ENCODE measurements at regions not wholly inside any gene's neighbourhood (a gene's known extent, or its start where the extent isn't known, plus 50 kb on each side); places are given as distances from the start of the nearest gene placed in this dataset.

GRCh38 chr18:39419315-39419714 is 1853.7 kb upstream of the CELF4 start:
- DNase-seq (ENCODE audit: insufficient read length, low spot score), result no peak
- no peak for FAIRE-seq

- FAIRE-seq, result no peak
- DNase-seq (ENCODE audit: insufficient read length, low spot score), result no peak
Observed at GRCh38 chr18:39415471-39415870, 1849.9 kb upstream of the CELF4 start.

GRCh38 chr18:39414009-39414700 is 1848.6 kb upstream of the CELF4 start:
- FAIRE-seq (no peak), DNase-seq (ENCODE audit: insufficient read length, low spot score) (no peak)

GRCh38 chr18:39406941-39407340 is 1841.3 kb upstream of the CELF4 start:
- DNase-seq (ENCODE audit: insufficient read length, low spot score), result no peak
- FAIRE-seq, result no peak

- DNase-seq (ENCODE audit: insufficient read length, low spot score) (no peak), FAIRE-seq (no peak)
Observed at GRCh38 chr18:39403121-39403520, 1837.5 kb upstream of the CELF4 start.

GRCh38 chr18:39399662-39400061 is 1834.1 kb upstream of the CELF4 start:
- FAIRE-seq, result no peak

GRCh38 chr18:39396168-39396567 is 1830.6 kb upstream of the CELF4 start:
- DNase-seq (ENCODE audit: insufficient read length, low spot score), result no peak
- FAIRE-seq, result no peak

More at GRCh38 chr18:39399662-39400061, 1834.1 kb upstream of the CELF4 start:
- no peak for DNase-seq (ENCODE audit: insufficient read length, low spot score)

GRCh38 chr18:39389800-39390379 is 1824.3 kb upstream of the CELF4 start:
- no peak for DNase-seq (ENCODE audit: insufficient read length, low spot score)
- no peak for FAIRE-seq

- FAIRE-seq (no peak), DNase-seq (ENCODE audit: insufficient read length, low spot score) (no peak)
Observed at GRCh38 chr18:39380866-39381265, 1815.3 kb upstream of the CELF4 start.

GRCh38 chr18:39380186-39380725 is 1814.7 kb upstream of the CELF4 start:
- DNase-seq (ENCODE audit: insufficient read length, low spot score) (no peak), FAIRE-seq (no peak)

GRCh38 chr18:39375066-39375465 is 1809.5 kb upstream of the CELF4 start:
- DNase-seq (ENCODE audit: insufficient read length, low spot score) (no peak), FAIRE-seq (no peak)

- DNase-seq (ENCODE audit: insufficient read length, low spot score), result no peak
- no peak for FAIRE-seq
Observed at GRCh38 chr18:39371996-39372395, 1806.4 kb upstream of the CELF4 start.

GRCh38 chr18:39366656-39367055 is 1801.1 kb upstream of the CELF4 start:
- DNase-seq (ENCODE audit: insufficient read length, low spot score), result no peak
- FAIRE-seq, result no peak

- no peak for DNase-seq (ENCODE audit: insufficient read length, low spot score)
- no peak for FAIRE-seq
Observed at GRCh38 chr18:39365836-39366485, 1800.4 kb upstream of the CELF4 start.

GRCh38 chr18:39360072-39360471 is 1794.5 kb upstream of the CELF4 start:
- DNase-seq (ENCODE audit: insufficient read length, low spot score), result no peak

GRCh38 chr18:39359636-39360035 is 1794.0 kb upstream of the CELF4 start:
- FAIRE-seq, result no peak

More at GRCh38 chr18:39360072-39360471, 1794.5 kb upstream of the CELF4 start:
- FAIRE-seq, result no peak

GRCh38 chr18:39350945-39351344 is 1785.3 kb upstream of the CELF4 start:
- no peak for FAIRE-seq
- DNase-seq (ENCODE audit: insufficient read length, low spot score), result no peak

More at GRCh38 chr18:39359636-39360035, 1794.0 kb upstream of the CELF4 start:
- DNase-seq (ENCODE audit: insufficient read length, low spot score), result no peak

GRCh38 chr18:39349801-39350200 is 1784.2 kb upstream of the CELF4 start:
- no peak for DNase-seq (ENCODE audit: insufficient read length, low spot score)
- no peak for FAIRE-seq

- FAIRE-seq (no peak), DNase-seq (ENCODE audit: insufficient read length, low spot score) (no peak)
Observed at GRCh38 chr18:39348757-39349156, 1783.2 kb upstream of the CELF4 start.

- FAIRE-seq, result no peak
- no peak for DNase-seq (ENCODE audit: insufficient read length, low spot score)
Observed at GRCh38 chr18:39347701-39348100, 1782.1 kb upstream of the CELF4 start.

GRCh38 chr18:39346916-39347315 is 1781.3 kb upstream of the CELF4 start:
- no peak for DNase-seq (ENCODE audit: insufficient read length, low spot score)
- no peak for FAIRE-seq

- FAIRE-seq, result no peak
- DNase-seq (ENCODE audit: insufficient read length, low spot score), result no peak
Observed at GRCh38 chr18:39345321-39345720, 1779.7 kb upstream of the CELF4 start.
